Activated T-cell treated with anti-CD3 and anti-CD28 coated beads for 1 hour (primary cell): ENCODE measurements at regions not wholly inside any gene's neighbourhood (a gene's known extent, or its start where the extent isn't known, plus 50 kb on each side); places are given as distances from the start of the nearest gene placed in this dataset.
"Not testable (repeated sequence)": the region's sequence is repeated elsewhere in the genome, so short reads cannot be mapped to it uniquely, and the experiment has no call there.

Experiments
- DNase-seq: peaks from one replicate; pipeline ENCODE4 v3.0.0-alpha.2; 2020; ENCODE audit warnings: low read depth

- no peak for DNase-seq
Measured at GRCh38 chr2:239804161-239805042, 220.7 kb downstream of the NDUFA10 start.

- no peak for DNase-seq
Measured at GRCh38 chr2:239803766-239804115, 221.4 kb downstream of the NDUFA10 start.

- no peak for DNase-seq
Measured at GRCh38 chr2:239803102-239803765, 221.9 kb downstream of the NDUFA10 start.

- no peak for DNase-seq
Measured at GRCh38 chr2:239802185-239802649, 222.9 kb downstream of the NDUFA10 start.

GRCh38 chr2:239801404-239802184 lies 223.5 kb downstream of the NDUFA10 start:
- DNase-seq = no peak

GRCh38 chr2:239800785-239801386 lies 224.3 kb downstream of the NDUFA10 start:
- no peak for DNase-seq

- no peak for DNase-seq
Measured at GRCh38 chr2:239797316-239797715, 227.8 kb downstream of the NDUFA10 start.

- not testable (repeated sequence) for DNase-seq
Measured at GRCh38 chr2:239795761-239796160, 229.4 kb downstream of the NDUFA10 start.

- no peak for DNase-seq
Measured at GRCh38 chr2:239793836-239794235, 231.3 kb downstream of the NDUFA10 start.

GRCh38 chr2:239793086-239793485 lies 232.1 kb downstream of the NDUFA10 start:
- DNase-seq = no peak

GRCh38 chr2:239792405-239793084 lies 232.6 kb downstream of the NDUFA10 start:
- no peak for DNase-seq

GRCh38 chr2:239791526-239792404 lies 233.4 kb downstream of the NDUFA10 start:
- DNase-seq = no peak

- no peak for DNase-seq
Measured at GRCh38 chr2:239790721-239791120, 234.4 kb downstream of the NDUFA10 start.

GRCh38 chr2:239790313-239790712 lies 234.8 kb downstream of the NDUFA10 start:
- no peak for DNase-seq

GRCh38 chr2:239789711-239790110 lies 235.4 kb downstream of the NDUFA10 start:
- no peak for DNase-seq

- no peak for DNase-seq
Measured at GRCh38 chr2:239788576-239789098, 236.5 kb downstream of the NDUFA10 start.

- DNase-seq = no peak
Measured at GRCh38 chr2:239787538-239788050, 237.5 kb downstream of the NDUFA10 start.

GRCh38 chr2:239786791-239787190 lies 238.4 kb downstream of the NDUFA10 start:
- DNase-seq = no peak

- DNase-seq = no peak
Measured at GRCh38 chr2:239781454-239781853, 243.7 kb downstream of the NDUFA10 start.
